OCI-LY3 (cell line): ENCODE measurements at regions not wholly inside any gene's neighbourhood (a gene's known extent, or its start where the extent isn't known, plus 50 kb on each side); places are given as distances from the start of the nearest gene placed in this dataset.

Experiments used
- CTCF ChIP-seq: fragments of 200-600, 300-600 bp; sonication (generic); IDR thresholded peaks from 2 replicates; pipeline ENCODE4 v1.5.1; 2014; ENCODE audit warnings: antibody characterized with exemption, low read length, low read depth
- EZH2phosphoT487 ChIP-seq: fragments of 200-600 bp; shearing (Covaris generic); IDR thresholded peaks from 2 replicates; pipeline ENCODE4 v1.6.1; 2018; ENCODE audit warnings: antibody characterized with exemption, mixed run types, low read depth

- TF ChIP-seq CTCF, result no peak
- no peak for TF ChIP-seq EZH2phosphoT487
These were observed 595.2 kb upstream of the LCORL start for GRCh38 chr4:18616720-18617119.
